ENCODE measurements at regions not wholly inside any gene's neighbourhood (a gene's known extent, or its start where the extent isn't known, plus 50 kb on each side); places are given as distances from the start of the nearest gene placed in this dataset.

DNA sequence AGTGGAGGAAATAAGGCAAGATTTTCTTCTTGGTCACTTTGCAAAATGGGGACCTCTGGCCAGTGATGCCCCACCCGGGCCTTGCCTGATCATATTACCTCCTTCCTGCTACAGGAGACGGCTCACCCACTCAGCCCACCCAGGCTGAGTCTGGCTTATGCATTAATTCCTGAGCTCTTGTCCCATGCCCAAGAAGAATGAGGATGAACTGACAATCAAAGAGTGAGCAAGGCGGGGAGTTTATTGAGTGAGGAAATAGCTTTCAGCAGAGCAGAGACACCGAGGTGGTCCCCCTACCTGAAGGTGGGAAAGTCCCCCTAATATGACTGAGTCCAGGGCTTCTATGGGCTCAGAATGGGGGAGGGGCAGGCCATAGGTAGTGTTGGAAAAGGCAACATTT lies 107.5 kb downstream of the EOMES start:
- Histone ChIP-seq H3F3A (replicated peaks; ENCODE audit: low read depth) (no peaks in the 10 kb centered on the region), H4K20me1 (replicated peaks; ENCODE audit: insufficient read depth) (no peaks in the 10 kb centered on the region), H3K27me3 (ENCODE audit: insufficient read depth) (no peaks in the 10 kb centered on the region), H3K36me3 (ENCODE audit: insufficient read depth) (0 out of 2 replicates have a peak, but pooled peaks cover 3% of the 10 kb centered on the region), H3K79me2 (replicated peaks; ENCODE audit: insufficient read depth) (no peaks in the 10 kb centered on the region), H3K4me3 (no peak overlapping the region), H3K27ac (ENCODE audit: low read depth) (no peak overlapping the region), H3K9me2 (ENCODE audit: insufficient read depth) (no peaks in the 10 kb centered on the region; the same call in 1 of the 2 replicates), H3K4me2 (no peak overlapping the region), H3K4me1 (ENCODE audit: insufficient read depth) (no peaks in the 10 kb centered on the region), H2AFZ (no peak overlapping the region)
- Mint-ChIP-seq H3K27ac (no peak overlapping the region), H3K36me3 (ENCODE audit: low read depth) (peaks cover 23% of the 10 kb centered on the region), H3K4me3 (no peak overlapping the region), H3K27me3 (ENCODE audit: insufficient read depth, low read depth, poor library complexity) (peaks cover 4% of the 10 kb centered on the region), H3K9me3 (peaks cover 39% of the 10 kb centered on the region), H3K4me1 (no peaks in the 10 kb centered on the region)
- DNase-seq (ENCODE audit: low spot score), result peak; percentile 42
- TF ChIP-seq ZNF331 (CRISPR knock-in tag; IDR thresholded peaks at IDR 0.05; ENCODE audit: low read depth), result no peak
- TF ChIP-seq, protein P1, sequence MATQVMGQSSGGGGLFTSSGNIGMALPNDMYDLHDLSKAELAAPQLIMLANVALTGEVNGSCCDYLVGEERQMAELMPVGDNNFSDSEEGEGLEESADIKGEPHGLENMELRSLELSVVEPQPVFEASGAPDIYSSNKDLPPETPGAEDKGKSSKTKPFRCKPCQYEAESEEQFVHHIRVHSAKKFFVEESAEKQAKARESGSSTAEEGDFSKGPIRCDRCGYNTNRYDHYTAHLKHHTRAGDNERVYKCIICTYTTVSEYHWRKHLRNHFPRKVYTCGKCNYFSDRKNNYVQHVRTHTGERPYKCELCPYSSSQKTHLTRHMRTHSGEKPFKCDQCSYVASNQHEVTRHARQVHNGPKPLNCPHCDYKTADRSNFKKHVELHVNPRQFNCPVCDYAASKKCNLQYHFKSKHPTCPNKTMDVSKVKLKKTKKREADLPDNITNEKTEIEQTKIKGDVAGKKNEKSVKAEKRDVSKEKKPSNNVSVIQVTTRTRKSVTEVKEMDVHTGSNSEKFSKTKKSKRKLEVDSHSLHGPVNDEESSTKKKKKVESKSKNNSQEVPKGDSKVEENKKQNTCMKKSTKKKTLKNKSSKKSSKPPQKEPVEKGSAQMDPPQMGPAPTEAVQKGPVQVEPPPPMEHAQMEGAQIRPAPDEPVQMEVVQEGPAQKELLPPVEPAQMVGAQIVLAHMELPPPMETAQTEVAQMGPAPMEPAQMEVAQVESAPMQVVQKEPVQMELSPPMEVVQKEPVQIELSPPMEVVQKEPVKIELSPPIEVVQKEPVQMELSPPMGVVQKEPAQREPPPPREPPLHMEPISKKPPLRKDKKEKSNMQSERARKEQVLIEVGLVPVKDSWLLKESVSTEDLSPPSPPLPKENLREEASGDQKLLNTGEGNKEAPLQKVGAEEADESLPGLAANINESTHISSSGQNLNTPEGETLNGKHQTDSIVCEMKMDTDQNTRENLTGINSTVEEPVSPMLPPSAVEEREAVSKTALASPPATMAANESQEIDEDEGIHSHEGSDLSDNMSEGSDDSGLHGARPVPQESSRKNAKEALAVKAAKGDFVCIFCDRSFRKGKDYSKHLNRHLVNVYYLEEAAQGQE (IDR thresholded peaks at IDR 0.05; ENCODE audit: unreplicated experiment), result no peak
- no peak for TF ChIP-seq EZH2 (IDR thresholded peaks at IDR 0.05; ENCODE audit: low read depth, unreplicated experiment)
- TF ChIP-seq JUNB (IDR thresholded peaks at IDR 0.05; ENCODE audit: unreplicated experiment), result no peak
- TF ChIP-seq POLR2AphosphoS5 (IDR thresholded peaks at IDR 0.05; ENCODE audit: low read depth), result no peak
- TF ChIP-seq EZH2phosphoT487 (IDR thresholded peaks at IDR 0.05; ENCODE audit: unreplicated experiment), result no peak
- TF ChIP-seq NANOG (IDR thresholded peaks at IDR 0.05; ENCODE audit: borderline replicate concordance), result no peak
- TF ChIP-seq CREB1 (CRISPR knock-in tag; IDR thresholded peaks at IDR 0.05; ENCODE audit: low read depth), result no peak
- TF ChIP-seq, protein P2, sequence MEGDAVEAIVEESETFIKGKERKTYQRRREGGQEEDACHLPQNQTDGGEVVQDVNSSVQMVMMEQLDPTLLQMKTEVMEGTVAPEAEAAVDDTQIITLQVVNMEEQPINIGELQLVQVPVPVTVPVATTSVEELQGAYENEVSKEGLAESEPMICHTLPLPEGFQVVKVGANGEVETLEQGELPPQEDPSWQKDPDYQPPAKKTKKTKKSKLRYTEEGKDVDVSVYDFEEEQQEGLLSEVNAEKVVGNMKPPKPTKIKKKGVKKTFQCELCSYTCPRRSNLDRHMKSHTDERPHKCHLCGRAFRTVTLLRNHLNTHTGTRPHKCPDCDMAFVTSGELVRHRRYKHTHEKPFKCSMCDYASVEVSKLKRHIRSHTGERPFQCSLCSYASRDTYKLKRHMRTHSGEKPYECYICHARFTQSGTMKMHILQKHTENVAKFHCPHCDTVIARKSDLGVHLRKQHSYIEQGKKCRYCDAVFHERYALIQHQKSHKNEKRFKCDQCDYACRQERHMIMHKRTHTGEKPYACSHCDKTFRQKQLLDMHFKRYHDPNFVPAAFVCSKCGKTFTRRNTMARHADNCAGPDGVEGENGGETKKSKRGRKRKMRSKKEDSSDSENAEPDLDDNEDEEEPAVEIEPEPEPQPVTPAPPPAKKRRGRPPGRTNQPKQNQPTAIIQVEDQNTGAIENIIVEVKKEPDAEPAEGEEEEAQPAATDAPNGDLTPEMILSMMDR (conservative IDR thresholded peaks at IDR 0.05; ENCODE audit: low read depth in 2 of 2), result no peak
- no peak for ATAC-seq

DNA sequence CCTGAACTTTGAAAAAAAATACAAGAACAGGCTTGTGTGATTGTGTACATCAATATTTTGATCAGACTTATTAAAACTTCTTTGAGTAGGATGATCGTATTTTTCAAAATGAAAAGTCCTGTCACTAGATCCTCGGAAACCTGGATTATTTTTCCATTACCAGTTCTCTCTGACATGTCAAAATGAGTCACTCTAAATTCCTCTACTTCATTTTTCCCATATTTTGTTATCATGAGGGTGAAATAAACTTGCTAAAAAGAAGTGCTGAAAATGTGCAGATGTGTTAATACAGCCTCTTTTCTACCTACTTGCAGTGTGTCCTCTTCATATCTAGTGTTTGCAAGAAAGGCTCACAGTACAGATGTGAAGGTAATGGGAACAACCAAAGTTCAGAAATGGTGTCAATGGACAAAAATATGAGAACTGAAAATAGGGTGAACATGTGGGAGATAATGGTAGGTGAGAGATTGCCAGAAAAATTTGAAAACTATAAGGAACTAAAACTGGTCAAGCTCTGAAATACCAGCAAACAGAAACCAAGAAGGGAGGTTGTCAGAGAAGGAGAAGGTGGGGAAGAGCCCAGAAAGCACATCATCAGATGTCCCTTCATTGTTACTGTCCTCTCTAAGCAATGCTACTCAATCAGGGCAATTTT lies 108.2 kb downstream of the EOMES start:
- DNase-seq (ENCODE audit: low spot score) (no peak), ATAC-seq (no peak)
- Histone ChIP-seq H3K36me3 (ENCODE audit: insufficient read depth) (0 out of 2 replicates have a peak, but pooled peaks cover 3% of the 10 kb centered on the region), H3K4me1 (ENCODE audit: insufficient read depth) (no peaks in the 10 kb centered on the region), H3K9me2 (ENCODE audit: insufficient read depth) (peaks cover 3% of the 10 kb centered on the region; the same call in 1 of the 2 replicates), H2AFZ (no peak overlapping the region), H3K27ac (ENCODE audit: low read depth) (no peak overlapping the region), H3K4me3 (no peak overlapping the region), H3K79me2 (replicated peaks; ENCODE audit: insufficient read depth) (no peaks in the 10 kb centered on the region), H3K4me2 (no peak overlapping the region), H4K20me1 (replicated peaks; ENCODE audit: insufficient read depth) (no peaks in the 10 kb centered on the region), H3F3A (replicated peaks; ENCODE audit: low read depth) (no peaks in the 10 kb centered on the region), H3K27me3 (ENCODE audit: insufficient read depth) (no peaks in the 10 kb centered on the region)
- Mint-ChIP-seq H3K4me1 (no peaks in the 10 kb centered on the region), H3K4me3 (no peak overlapping the region), H3K36me3 (ENCODE audit: low read depth) (peaks cover 23% of the 10 kb centered on the region), H3K9me3 (peaks cover 39% of the 10 kb centered on the region), H3K27ac (no peak overlapping the region), H3K27me3 (ENCODE audit: insufficient read depth, low read depth, poor library complexity) (peaks cover 4% of the 10 kb centered on the region)
- TF ChIP-seq, protein P3, sequence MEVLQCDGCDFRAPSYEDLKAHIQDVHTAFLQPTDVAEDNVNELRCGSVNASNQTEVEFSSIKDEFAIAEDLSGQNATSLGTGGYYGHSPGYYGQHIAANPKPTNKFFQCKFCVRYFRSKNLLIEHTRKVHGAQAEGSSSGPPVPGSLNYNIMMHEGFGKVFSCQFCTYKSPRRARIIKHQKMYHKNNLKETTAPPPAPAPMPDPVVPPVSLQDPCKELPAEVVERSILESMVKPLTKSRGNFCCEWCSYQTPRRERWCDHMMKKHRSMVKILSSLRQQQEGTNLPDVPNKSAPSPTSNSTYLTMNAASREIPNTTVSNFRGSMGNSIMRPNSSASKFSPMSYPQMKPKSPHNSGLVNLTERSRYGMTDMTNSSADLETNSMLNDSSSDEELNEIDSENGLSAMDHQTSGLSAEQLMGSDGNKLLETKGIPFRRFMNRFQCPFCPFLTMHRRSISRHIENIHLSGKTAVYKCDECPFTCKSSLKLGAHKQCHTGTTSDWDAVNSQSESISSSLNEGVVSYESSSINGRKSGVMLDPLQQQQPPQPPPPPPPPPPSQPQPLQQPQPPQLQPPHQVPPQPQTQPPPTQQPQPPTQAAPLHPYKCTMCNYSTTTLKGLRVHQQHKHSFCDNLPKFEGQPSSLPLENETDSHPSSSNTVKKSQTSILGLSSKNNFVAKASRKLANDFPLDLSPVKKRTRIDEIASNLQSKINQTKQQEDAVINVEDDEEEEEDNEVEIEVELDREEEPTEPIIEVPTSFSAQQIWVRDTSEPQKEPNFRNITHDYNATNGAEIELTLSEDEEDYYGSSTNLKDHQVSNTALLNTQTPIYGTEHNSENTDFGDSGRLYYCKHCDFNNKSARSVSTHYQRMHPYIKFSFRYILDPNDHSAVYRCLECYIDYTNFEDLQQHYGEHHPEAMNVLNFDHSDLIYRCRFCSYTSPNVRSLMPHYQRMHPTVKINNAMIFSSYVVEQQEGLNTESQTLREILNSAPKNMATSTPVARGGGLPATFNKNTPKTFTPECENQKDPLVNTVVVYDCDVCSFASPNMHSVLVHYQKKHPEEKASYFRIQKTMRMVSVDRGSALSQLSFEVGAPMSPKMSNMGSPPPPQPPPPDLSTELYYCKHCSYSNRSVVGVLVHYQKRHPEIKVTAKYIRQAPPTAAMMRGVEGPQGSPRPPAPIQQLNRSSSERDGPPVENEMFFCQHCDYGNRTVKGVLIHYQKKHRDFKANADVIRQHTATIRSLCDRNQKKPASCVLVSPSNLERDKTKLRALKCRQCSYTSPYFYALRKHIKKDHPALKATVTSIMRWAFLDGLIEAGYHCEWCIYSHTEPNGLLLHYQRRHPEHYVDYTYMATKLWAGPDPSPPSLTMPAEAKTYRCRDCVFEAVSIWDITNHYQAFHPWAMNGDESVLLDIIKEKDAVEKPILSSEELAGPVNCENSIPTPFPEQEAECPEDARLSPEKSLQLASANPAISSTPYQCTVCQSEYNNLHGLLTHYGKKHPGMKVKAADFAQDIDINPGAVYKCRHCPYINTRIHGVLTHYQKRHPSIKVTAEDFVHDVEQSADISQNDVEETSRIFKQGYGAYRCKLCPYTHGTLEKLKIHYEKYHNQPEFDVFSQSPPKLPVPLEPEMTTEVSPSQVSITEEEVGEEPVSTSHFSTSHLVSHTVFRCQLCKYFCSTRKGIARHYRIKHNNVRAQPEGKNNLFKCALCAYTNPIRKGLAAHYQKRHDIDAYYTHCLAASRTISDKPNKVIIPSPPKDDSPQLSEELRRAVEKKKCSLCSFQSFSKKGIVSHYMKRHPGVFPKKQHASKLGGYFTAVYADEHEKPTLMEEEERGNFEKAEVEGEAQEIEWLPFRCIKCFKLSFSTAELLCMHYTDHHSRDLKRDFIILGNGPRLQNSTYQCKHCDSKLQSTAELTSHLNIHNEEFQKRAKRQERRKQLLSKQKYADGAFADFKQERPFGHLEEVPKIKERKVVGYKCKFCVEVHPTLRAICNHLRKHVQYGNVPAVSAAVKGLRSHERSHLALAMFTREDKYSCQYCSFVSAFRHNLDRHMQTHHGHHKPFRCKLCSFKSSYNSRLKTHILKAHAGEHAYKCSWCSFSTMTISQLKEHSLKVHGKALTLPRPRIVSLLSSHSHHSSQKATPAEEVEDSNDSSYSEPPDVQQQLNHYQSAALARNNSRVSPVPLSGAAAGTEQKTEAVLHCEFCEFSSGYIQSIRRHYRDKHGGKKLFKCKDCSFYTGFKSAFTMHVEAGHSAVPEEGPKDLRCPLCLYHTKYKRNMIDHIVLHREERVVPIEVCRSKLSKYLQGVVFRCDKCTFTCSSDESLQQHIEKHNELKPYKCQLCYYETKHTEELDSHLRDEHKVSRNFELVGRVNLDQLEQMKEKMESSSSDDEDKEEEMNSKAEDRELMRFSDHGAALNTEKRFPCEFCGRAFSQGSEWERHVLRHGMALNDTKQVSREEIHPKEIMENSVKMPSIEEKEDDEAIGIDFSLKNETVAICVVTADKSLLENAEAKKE (CRISPR knock-in tag; IDR thresholded peaks at IDR 0.05), result no peak
- TF ChIP-seq ZNF331 (CRISPR knock-in tag; IDR thresholded peaks at IDR 0.05; ENCODE audit: low read depth), result no peak
- TF ChIP-seq POLR2AphosphoS5 (IDR thresholded peaks at IDR 0.05; ENCODE audit: low read depth), result no peak
- no peak for TF ChIP-seq EZH2 (IDR thresholded peaks at IDR 0.05; ENCODE audit: low read depth, unreplicated experiment)

Data from GM23338 (cell line).